ENCODE measurements at regions not wholly inside any gene's neighbourhood (a gene's known extent, or its start where the extent isn't known, plus 50 kb on each side); places are given as distances from the start of the nearest gene placed in this dataset.

GRCh38 chr13:79742923-79743322 lies 262.0 kb downstream of the NDFIP2 start:
- no peak overlapping the region for H3K27ac ChIP-seq
- no peak for TF ChIP-seq CTCF (conservative IDR thresholded peaks at IDR 0.05; ENCODE audit: low read depth, low read length)
- no peak overlapping the region for H3K4me3 ChIP-seq (IDR thresholded peaks at IDR 0.05; ENCODE audit: insufficient read depth, low read depth, low read length)
- H3K79me2 ChIP-seq (ENCODE audit: insufficient read depth, low read depth): no peaks in the 10 kb centered on the region
- H4K20me1 ChIP-seq (ENCODE audit: insufficient read depth): no peaks in the 10 kb centered on the region
- H3K4me1 ChIP-seq (ENCODE audit: low read depth, poor library complexity, severe bottlenecking): no peaks in the 10 kb centered on the region
- H3K9ac ChIP-seq: no peak overlapping the region
- no peak overlapping the region for H2AFZ ChIP-seq (ENCODE audit: low read depth)
- no peaks in the 10 kb centered on the region for H3K36me3 ChIP-seq (ENCODE audit: insufficient read depth)
- no peak overlapping the region for H3K4me2 ChIP-seq
- no peaks in the 10 kb centered on the region for H3K27me3 ChIP-seq (ENCODE audit: insufficient read depth, low read depth)

GRCh38 chr13:79740991-79741390 lies 260.0 kb downstream of the NDFIP2 start:
- H3K9ac ChIP-seq: no peak overlapping the region
- no peaks in the 10 kb centered on the region for H3K4me1 ChIP-seq (ENCODE audit: low read depth, poor library complexity, severe bottlenecking)
- H3K27me3 ChIP-seq (ENCODE audit: insufficient read depth, low read depth): no peaks in the 10 kb centered on the region
- H3K27ac ChIP-seq: no peak overlapping the region
- H3K36me3 ChIP-seq (ENCODE audit: insufficient read depth): no peaks in the 10 kb centered on the region
- TF ChIP-seq CTCF (conservative IDR thresholded peaks at IDR 0.05; ENCODE audit: low read depth, low read length): no peak
- no peak overlapping the region for H3K4me2 ChIP-seq
- no peaks in the 10 kb centered on the region for H3K79me2 ChIP-seq (ENCODE audit: insufficient read depth, low read depth)
- H4K20me1 ChIP-seq (ENCODE audit: insufficient read depth): no peaks in the 10 kb centered on the region
- no peak overlapping the region for H2AFZ ChIP-seq (ENCODE audit: low read depth)
- no peak overlapping the region for H3K4me3 ChIP-seq (IDR thresholded peaks at IDR 0.05; ENCODE audit: insufficient read depth, low read depth, low read length)

- Histone ChIP-seq H3K4me2 (no peak overlapping the region), H3K4me1 (ENCODE audit: low read depth, poor library complexity, severe bottlenecking) (no peaks in the 10 kb centered on the region), H3K27ac (no peak overlapping the region), H3K36me3 (ENCODE audit: insufficient read depth) (no peaks in the 10 kb centered on the region), H3K9ac (no peak overlapping the region), H3K27me3 (ENCODE audit: insufficient read depth, low read depth) (no peaks in the 10 kb centered on the region), H3K4me3 (IDR thresholded peaks at IDR 0.05; ENCODE audit: insufficient read depth, low read depth, low read length) (no peak overlapping the region), H4K20me1 (ENCODE audit: insufficient read depth) (no peaks in the 10 kb centered on the region), H3K79me2 (ENCODE audit: insufficient read depth, low read depth) (no peaks in the 10 kb centered on the region), H2AFZ (ENCODE audit: low read depth) (no peak overlapping the region)
- TF ChIP-seq CTCF (conservative IDR thresholded peaks at IDR 0.05; ENCODE audit: low read depth, low read length): no peak
Measured at GRCh38 chr13:79736356-79736755, 255.4 kb downstream of the NDFIP2 start.

- H3K27me3 ChIP-seq (ENCODE audit: insufficient read depth, low read depth): no peaks in the 10 kb centered on the region
- H3K36me3 ChIP-seq (ENCODE audit: insufficient read depth): no peaks in the 10 kb centered on the region
- H3K4me1 ChIP-seq (ENCODE audit: low read depth, poor library complexity, severe bottlenecking): no peaks in the 10 kb centered on the region
- H3K9ac ChIP-seq: no peak overlapping the region
- no peak overlapping the region for H2AFZ ChIP-seq (ENCODE audit: low read depth)
- no peaks in the 10 kb centered on the region for H3K79me2 ChIP-seq (ENCODE audit: insufficient read depth, low read depth)
- H3K27ac ChIP-seq: no peak overlapping the region
- H3K4me3 ChIP-seq (IDR thresholded peaks at IDR 0.05; ENCODE audit: insufficient read depth, low read depth, low read length): no peak overlapping the region
- H4K20me1 ChIP-seq (ENCODE audit: insufficient read depth): no peaks in the 10 kb centered on the region
- H3K4me2 ChIP-seq: no peak overlapping the region
- TF ChIP-seq CTCF (conservative IDR thresholded peaks at IDR 0.05; ENCODE audit: low read depth, low read length): no peak
Measured at GRCh38 chr13:79735228-79735627, 254.3 kb downstream of the NDFIP2 start.

GRCh38 chr13:79727086-79727485 lies 246.1 kb downstream of the NDFIP2 start:
- Histone ChIP-seq H3K4me2 (no peak overlapping the region), H4K20me1 (ENCODE audit: insufficient read depth) (no peaks in the 10 kb centered on the region), H3K9ac (no peak overlapping the region), H3K36me3 (ENCODE audit: insufficient read depth) (no peaks in the 10 kb centered on the region), H3K79me2 (ENCODE audit: insufficient read depth, low read depth) (no peaks in the 10 kb centered on the region), H3K4me1 (ENCODE audit: low read depth, poor library complexity, severe bottlenecking) (no peaks in the 10 kb centered on the region), H3K4me3 (IDR thresholded peaks at IDR 0.05; ENCODE audit: insufficient read depth, low read depth, low read length) (no peak overlapping the region), H3K27me3 (ENCODE audit: insufficient read depth, low read depth) (no peaks in the 10 kb centered on the region), H3K27ac (no peak overlapping the region), H2AFZ (ENCODE audit: low read depth) (no peak overlapping the region)
- TF ChIP-seq CTCF (conservative IDR thresholded peaks at IDR 0.05; ENCODE audit: low read depth, low read length): no peak
